Neural progenitor cell (in vitro differentiated cells): ENCODE measurements at regions not wholly inside any gene's neighbourhood (a gene's known extent, or its start where the extent isn't known, plus 50 kb on each side); places are given as distances from the start of the nearest gene placed in this dataset.

Experiments
- CTCF ChIP-seq: fragments of 200-600 bp; sonication (generic); IDR thresholded peaks from 2 replicates; pipeline ENCODE4 v1.5.1; 2017; ENCODE audit warnings: antibody characterized with exemption, mild to moderate bottlenecking
- EZH2 ChIP-seq: fragments of 200-600 bp; sonication (generic); IDR thresholded peaks from 2 replicates; pipeline ENCODE4 v1.6.1; 2017; ENCODE audit warnings: antibody characterized with exemption, mild to moderate bottlenecking, moderate library complexity
- EZH2phosphoT487 ChIP-seq: fragments of 200-600 bp; sonication (generic); IDR thresholded peaks from 2 replicates; pipeline ENCODE4 v1.6.1; 2017; ENCODE audit warnings: antibody characterized with exemption

GRCh38 chr16:54787045-54787444 is 143.6 kb upstream of the IRX5 start:
- TF ChIP-seq CTCF (no peak), EZH2 (no peak), EZH2phosphoT487 (no peak)
